OCI-LY1 (cell line): ENCODE measurements at regions not wholly inside any gene's neighbourhood (a gene's known extent, or its start where the extent isn't known, plus 50 kb on each side); places are given as distances from the start of the nearest gene placed in this dataset.

Experiments
- H2AFZ ChIP-seq: fragments of 200-600 bp; sonication (generic), shearing (Covaris generic); 2 replicates; pipeline ENCODE4 v1.6.0; 2014; ENCODE audit warnings: antibody characterized with exemption, mild to moderate bottlenecking, low read length
- H3F3A ChIP-seq: fragments of 200-600 bp; sonication (generic), shearing (Covaris generic); 2 replicates; pipeline ENCODE4 v1.6.0; 2014; ENCODE audit warnings: mild to moderate bottlenecking, antibody characterized with exemption, low read length, moderate library complexity; ENCODE audit not compliant: insufficient read depth
- H3K27ac ChIP-seq: fragments of 200-600 bp; sonication (generic); 2 replicates; pipeline ENCODE4 v1.5.1; 2014; ENCODE audit warnings: low read length, mixed run types, mild to moderate bottlenecking, low read depth; ENCODE audit not compliant: poor library complexity, severe bottlenecking
- H3K27me3 ChIP-seq: fragments of 200-600 bp; sonication (generic); 2 replicates; pipeline ENCODE4 v1.6.0; 2014; ENCODE audit warnings: antibody characterized with exemption, mild to moderate bottlenecking, low read length, moderate library complexity; ENCODE audit not compliant: insufficient read depth
- H3K36me3 ChIP-seq: fragments of 200-600 bp; sonication (generic); 2 replicates; pipeline ENCODE4 v1.6.1; 2014; ENCODE audit warnings: mild to moderate bottlenecking, antibody characterized with exemption, low read length, moderate library complexity, mixed read lengths; ENCODE audit not compliant: insufficient read depth
- H3K4me1 ChIP-seq: fragments of 200-600 bp; sonication (generic); 2 replicates; pipeline ENCODE4 v1.5.1; 2014; ENCODE audit warnings: mild to moderate bottlenecking, low read length, moderate library complexity; ENCODE audit not compliant: insufficient read depth, severe bottlenecking
- H3K4me2 ChIP-seq: fragments of 200-600 bp; sonication (generic), shearing (Covaris generic); 2 replicates; pipeline ENCODE4 v1.6.1; 2014; ENCODE audit warnings: low read length
- H3K4me3 ChIP-seq: fragments of 200-600 bp; sonication (generic); 2 replicates; pipeline ENCODE4 v1.5.1; 2014; ENCODE audit warnings: low read length, low read depth, mild to moderate bottlenecking, mixed read lengths; ENCODE audit not compliant: poor library complexity, severe bottlenecking
- H3K79me2 ChIP-seq: fragments of 200-600 bp; shearing (Covaris generic); 2 replicates; pipeline ENCODE4 v1.6.1; 2016; ENCODE audit warnings: mixed run types, low read length, mixed read lengths; ENCODE audit not compliant: insufficient read depth
- H3K9ac ChIP-seq: fragments of 200-600 bp; sonication (generic), shearing (Covaris generic); 2 replicates; pipeline ENCODE4 v1.6.1; 2014; ENCODE audit warnings: mild to moderate bottlenecking, low read length, mixed read lengths
- H3K9me2 ChIP-seq: fragments of 200-600 bp; sonication (generic), shearing (Covaris generic); 2 replicates; pipeline ENCODE4 v1.6.1; 2014; ENCODE audit warnings: low read depth, mild to moderate bottlenecking, low read length, mixed read lengths
- H3K9me3 ChIP-seq: fragments of 200-600 bp; shearing (Covaris generic); 2 replicates; pipeline ENCODE4 v1.6.1; 2014; ENCODE audit warnings: low read length, mixed read lengths
- H4K20me1 ChIP-seq: fragments of 200-600 bp; sonication (generic), shearing (Covaris generic); 2 replicates; pipeline ENCODE4 v1.6.0; 2016; ENCODE audit warnings: mild to moderate bottlenecking, low read length; ENCODE audit not compliant: insufficient read depth
- CTCF ChIP-seq: fragments of 200-600 bp; sonication (generic), shearing (Covaris generic); IDR thresholded peaks from 2 replicates; pipeline ENCODE4 v1.5.1; 2017; ENCODE audit warnings: mild to moderate bottlenecking, antibody characterized with exemption, low read length, moderate library complexity, mixed read lengths
- EZH2 ChIP-seq: fragments of 200-600 bp; sonication (generic), shearing (Covaris generic); IDR thresholded peaks from 2 replicates; pipeline ENCODE4 v1.8.0; 2017; ENCODE audit warnings: borderline replicate concordance, mixed run types, mild to moderate bottlenecking, antibody characterized with exemption, low read length, moderate library complexity, mixed read lengths

GRCh38 chr17:77378318-77379064 is 237.7 kb downstream of the SEC14L1 start:
- H3K4me2 ChIP-seq = no peak overlapping the region
- TF ChIP-seq CTCF = no peak
- H3K4me1 ChIP-seq = peaks cover 40% of the 10 kb centered on the region
- no peaks in the 10 kb centered on the region for H4K20me1 ChIP-seq
- H3K79me2 ChIP-seq = no peaks in the 10 kb centered on the region
- H3K36me3 ChIP-seq = no peaks in the 10 kb centered on the region
- H3K9me3 ChIP-seq = no peaks in the 10 kb centered on the region
- no peak overlapping the region for H3K4me3 ChIP-seq
- no peak overlapping the region for H3K27ac ChIP-seq
- H3K27me3 ChIP-seq = peaks cover 9% of the 10 kb centered on the region; the same call in 1 of the 2 replicates
- no peak overlapping the region for H3K9ac ChIP-seq
- no peak overlapping the region for H2AFZ ChIP-seq
- no peaks in the 10 kb centered on the region for H3F3A ChIP-seq
- H3K9me2 ChIP-seq = no peaks in the 10 kb centered on the region

GRCh38 chr17:77379065-77379428 is 238.3 kb downstream of the SEC14L1 start:
- Histone ChIP-seq H3K27me3 (peaks cover 9% of the 10 kb centered on the region; the same call in 1 of the 2 replicates), H3K9me2 (no peaks in the 10 kb centered on the region), H3K27ac (no peak overlapping the region), H3K4me2 (no peak overlapping the region), H3K79me2 (no peaks in the 10 kb centered on the region), H3K4me1 (peaks cover 34% of the 10 kb centered on the region), H3F3A (no peaks in the 10 kb centered on the region), H3K36me3 (no peaks in the 10 kb centered on the region), H3K9ac (no peak overlapping the region), H3K4me3 (no peak overlapping the region), H2AFZ (no peak overlapping the region), H4K20me1 (no peaks in the 10 kb centered on the region), H3K9me3 (no peaks in the 10 kb centered on the region)
- TF ChIP-seq CTCF = no peak
- TF ChIP-seq EZH2 = no peak

- H3K4me3 ChIP-seq = no peak overlapping the region
- no peaks in the 10 kb centered on the region for H3K79me2 ChIP-seq
- H3K4me1 ChIP-seq = peaks cover 26% of the 10 kb centered on the region
- H3F3A ChIP-seq = no peaks in the 10 kb centered on the region
- H3K9me2 ChIP-seq = no peaks in the 10 kb centered on the region
- peaks cover 9% of the 10 kb centered on the region; the same call in 1 of the 2 replicates for H3K27me3 ChIP-seq
- H3K4me2 ChIP-seq = no peak overlapping the region
- no peak overlapping the region for H2AFZ ChIP-seq
- TF ChIP-seq EZH2 = no peak
- TF ChIP-seq CTCF = no peak
- H3K27ac ChIP-seq = no peak overlapping the region
- no peak overlapping the region for H3K9ac ChIP-seq
- H3K9me3 ChIP-seq = no peaks in the 10 kb centered on the region
- no peaks in the 10 kb centered on the region for H3K36me3 ChIP-seq
- no peaks in the 10 kb centered on the region for H4K20me1 ChIP-seq
Measured at GRCh38 chr17:77379832-77380231, 239.1 kb downstream of the SEC14L1 start.
